ENCODE measurements at regions not wholly inside any gene's neighbourhood (a gene's known extent, or its start where the extent isn't known, plus 50 kb on each side); places are given as distances from the start of the nearest gene placed in this dataset.

GRCh38 chr13:76745261-76746200 is 140.7 kb downstream of the KCTD12 start:
- H3K27me3 ChIP-seq = no peaks in the 10 kb centered on the region
- H3K36me3 ChIP-seq = no peaks in the 10 kb centered on the region
- no peak overlapping the region for H3K4me3 ChIP-seq
- no peak overlapping the region for H3K27ac ChIP-seq
- H3K4me1 ChIP-seq = no peaks in the 10 kb centered on the region
- 66 to 67% methylated on average over 3 of the region's 3 CpGs for WGBS, 2 donors (ENCODE audit: low coverage in 1 of 2)
- no peak for ATAC-seq
- TF ChIP-seq POLR2A (IDR thresholded peaks at IDR 0.05) = no peak
- no peak for TF ChIP-seq CTCF (IDR thresholded peaks at IDR 0.05)
- no peak for TF ChIP-seq POLR2AphosphoS5 (IDR thresholded peaks at IDR 0.05)
- no peak for TF ChIP-seq EP300 (IDR thresholded peaks at IDR 0.05)
- peaks cover 0 to 17% (median 0%) of the 10 kb centered on the region in 3 donors for H3K9me3 ChIP-seq

GRCh38 chr13:76741624-76742023 is 144.6 kb downstream of the KCTD12 start:
- H3K36me3 ChIP-seq = no peaks in the 10 kb centered on the region
- no peak overlapping the region for H3K27ac ChIP-seq
- H3K9me3 ChIP-seq = peaks cover 0 to 17% (median 0%) of the 10 kb centered on the region in 3 donors
- WGBS, 2 donors (ENCODE audit: low coverage in 1 of 2) = 43 to 57% methylated on average over 1 of the region's 1 CpG
- no peak for ATAC-seq
- TF ChIP-seq POLR2AphosphoS5 (IDR thresholded peaks at IDR 0.05) (no peak), POLR2A (IDR thresholded peaks at IDR 0.05) (no peak), EP300 (IDR thresholded peaks at IDR 0.05) (no peak), CTCF (IDR thresholded peaks at IDR 0.05) (no peak)
- no peaks in the 10 kb centered on the region for H3K4me1 ChIP-seq
- H3K27me3 ChIP-seq = no peaks in the 10 kb centered on the region
- no peak overlapping the region for H3K4me3 ChIP-seq

- Histone ChIP-seq H3K27me3 (no peaks in the 10 kb centered on the region), H3K4me3 (no peak overlapping the region), H3K36me3 (no peaks in the 10 kb centered on the region), H3K27ac (no peak overlapping the region), H3K9me3 (peaks cover 0 to 17% (median 0%) of the 10 kb centered on the region in 3 donors), H3K4me1 (no peaks in the 10 kb centered on the region)
- WGBS, 2 donors (ENCODE audit: low coverage in 1 of 2) = 100% methylated on average over 1 of the region's 1 CpG
- no peak for TF ChIP-seq CTCF (IDR thresholded peaks at IDR 0.05)
- no peak for TF ChIP-seq POLR2AphosphoS5 (IDR thresholded peaks at IDR 0.05)
- TF ChIP-seq POLR2A (IDR thresholded peaks at IDR 0.05) = no peak
- TF ChIP-seq EP300 (IDR thresholded peaks at IDR 0.05) = no peak
- no peak for ATAC-seq
These were observed 145.2 kb downstream of the KCTD12 start for GRCh38 chr13:76741046-76741445.

- Histone ChIP-seq H3K4me3 (no peak overlapping the region), H3K27ac (no peak overlapping the region), H3K9me3 (peaks cover 0 to 16% (median 0%) of the 10 kb centered on the region in 3 donors), H3K27me3 (no peaks in the 10 kb centered on the region), H3K4me1 (no peaks in the 10 kb centered on the region), H3K36me3 (no peaks in the 10 kb centered on the region)
- WGBS, 2 donors (ENCODE audit: low coverage in 1 of 2) = 94 to 100% methylated on average over 1 to 3 of the region's 3 CpGs
- no peak for TF ChIP-seq EP300 (IDR thresholded peaks at IDR 0.05)
- no peak for TF ChIP-seq POLR2A (IDR thresholded peaks at IDR 0.05)
- no peak for TF ChIP-seq POLR2AphosphoS5 (IDR thresholded peaks at IDR 0.05)
- no peak for TF ChIP-seq CTCF (IDR thresholded peaks at IDR 0.05)
- no peak for ATAC-seq
These were observed 147.6 kb downstream of the KCTD12 start for GRCh38 chr13:76738616-76739015.

- H3K4me3 ChIP-seq = no peak overlapping the region
- ATAC-seq = no peak
- TF ChIP-seq POLR2AphosphoS5 (IDR thresholded peaks at IDR 0.05) = no peak
- TF ChIP-seq EP300 (IDR thresholded peaks at IDR 0.05) = no peak
- TF ChIP-seq POLR2A (IDR thresholded peaks at IDR 0.05) = no peak
- no peak for TF ChIP-seq CTCF (IDR thresholded peaks at IDR 0.05)
- H3K4me1 ChIP-seq = no peaks in the 10 kb centered on the region
- no peak overlapping the region for H3K27ac ChIP-seq
- H3K9me3 ChIP-seq = peaks cover 0 to 13% (median 0%) of the 10 kb centered on the region in 3 donors
- H3K36me3 ChIP-seq = no peaks in the 10 kb centered on the region
- WGBS, 2 donors (ENCODE audit: low coverage in 1 of 2) = 100% methylated on average over 1 to 3 of the region's 3 CpGs
- no peaks in the 10 kb centered on the region for H3K27me3 ChIP-seq
These were observed 148.7 kb downstream of the KCTD12 start for GRCh38 chr13:76737526-76737925.
